ENCODE measurements at regions not wholly inside any gene's neighbourhood (a gene's known extent, or its start where the extent isn't known, plus 50 kb on each side); places are given as distances from the start of the nearest gene placed in this dataset.

DNA sequence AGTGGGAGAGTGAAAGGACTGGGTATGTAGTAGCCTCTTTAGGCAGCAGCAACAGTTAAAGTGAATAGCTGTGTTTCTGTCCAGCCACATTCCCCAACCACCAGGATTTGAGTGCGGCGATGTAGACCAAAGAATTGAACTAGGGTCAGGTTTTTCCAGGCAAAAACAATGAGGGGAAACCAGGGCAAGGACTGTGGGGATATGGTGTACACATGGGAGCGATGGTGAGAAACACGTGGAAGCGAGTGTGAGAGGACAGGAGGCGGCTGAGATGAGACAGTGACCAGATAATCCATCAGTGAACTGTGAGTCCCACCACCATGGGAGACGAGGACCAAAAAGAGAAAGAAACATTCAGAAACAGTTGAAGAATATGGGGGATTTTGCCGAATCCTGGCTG lies 409.5 kb downstream of the TSN start:
- no peak for DNase-seq (ENCODE audit: low spot score)

DNA sequence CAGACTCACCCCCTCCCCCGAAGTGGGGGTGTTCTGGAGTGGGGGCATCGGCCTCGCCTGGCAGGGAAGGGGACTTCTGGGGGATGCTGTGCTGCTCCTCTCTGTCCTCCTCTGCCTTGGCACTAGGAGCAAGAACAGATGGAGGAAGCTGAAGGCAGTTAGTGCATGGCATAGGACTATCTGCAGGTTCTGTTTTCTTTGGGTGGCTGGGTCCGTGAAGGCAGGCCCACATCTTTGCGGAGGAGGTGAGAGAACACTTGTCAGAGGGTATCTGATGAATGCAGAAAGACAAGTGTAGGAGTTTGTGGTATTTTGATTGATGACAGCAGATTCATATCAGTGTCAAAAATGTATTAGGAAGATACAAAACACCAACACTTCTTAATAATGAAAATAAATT lies 411.4 kb downstream of the TSN start:
- DNase-seq (ENCODE audit: low spot score), result no peak

DNA sequence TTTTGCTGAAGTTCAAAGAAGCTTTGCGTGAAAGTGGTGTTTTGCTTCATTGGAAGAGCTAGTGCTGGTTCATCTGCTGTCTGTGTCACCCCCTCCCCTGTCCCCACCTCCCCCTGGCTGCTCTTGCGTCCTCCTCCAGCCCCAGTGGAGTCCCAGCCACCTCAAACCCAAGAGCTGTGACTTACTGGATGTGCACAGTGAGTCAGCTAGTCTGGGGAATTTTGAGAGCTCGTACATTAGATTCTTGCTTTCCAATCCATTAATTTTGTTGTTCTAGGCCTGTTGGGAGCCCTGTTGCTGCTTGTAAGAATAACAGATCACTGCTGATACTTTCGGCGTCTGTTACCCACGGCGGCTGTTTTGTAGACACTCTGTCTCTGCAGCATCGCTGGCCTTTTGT lies 412.1 kb downstream of the TSN start:
- no peak for DNase-seq (ENCODE audit: low spot score)

DNA sequence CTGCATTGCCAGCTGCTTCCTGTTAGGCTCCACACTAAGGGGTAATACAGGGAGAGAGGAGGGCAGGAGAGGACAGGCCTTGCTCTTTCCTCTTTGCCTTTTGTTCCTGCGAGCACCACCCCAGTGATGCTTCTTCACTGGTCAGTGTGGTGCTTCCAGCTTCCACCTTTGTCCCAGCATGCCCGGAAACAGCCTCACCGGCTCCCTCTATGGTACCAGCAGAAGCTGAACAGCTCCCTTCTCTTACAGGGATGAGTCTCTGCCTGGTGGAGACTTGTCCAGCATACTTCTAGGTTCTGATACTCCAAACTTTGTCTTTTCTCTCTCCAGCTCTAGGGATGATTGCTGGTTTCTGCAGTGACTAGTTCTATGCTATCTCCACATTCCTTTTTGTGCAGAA lies 413.3 kb downstream of the TSN start:
- no peak for DNase-seq (ENCODE audit: low spot score)

GRCh38 chr2:122172812-122173211 lies 417.4 kb downstream of the TSN start:
- no peak for DNase-seq (ENCODE audit: low spot score)

DNA sequence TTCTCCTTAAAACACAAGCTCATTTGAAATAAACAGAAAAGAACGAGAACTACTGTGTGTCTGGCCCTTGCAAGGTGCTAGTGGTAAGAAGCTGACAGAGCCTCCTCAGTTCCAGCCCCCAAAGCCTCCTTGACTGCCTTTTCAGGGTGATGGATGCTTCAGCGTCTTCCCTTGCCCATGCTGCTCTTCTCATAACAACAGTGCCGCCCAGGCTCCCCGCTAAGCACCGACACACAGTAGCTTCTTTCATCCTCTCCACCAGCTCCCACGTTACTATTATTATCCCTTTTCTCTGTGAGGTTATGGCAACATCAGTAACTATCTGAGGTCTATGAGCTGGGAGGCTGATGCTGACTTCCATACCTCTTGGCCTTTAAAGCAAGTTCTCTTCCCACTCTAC lies 418.6 kb downstream of the TSN start:
- no peak for DNase-seq (ENCODE audit: low spot score)

GRCh38 chr2:122179492-122180165 lies 424.2 kb downstream of the TSN start:
- DNase-seq (ENCODE audit: low spot score), result no peak

DNA sequence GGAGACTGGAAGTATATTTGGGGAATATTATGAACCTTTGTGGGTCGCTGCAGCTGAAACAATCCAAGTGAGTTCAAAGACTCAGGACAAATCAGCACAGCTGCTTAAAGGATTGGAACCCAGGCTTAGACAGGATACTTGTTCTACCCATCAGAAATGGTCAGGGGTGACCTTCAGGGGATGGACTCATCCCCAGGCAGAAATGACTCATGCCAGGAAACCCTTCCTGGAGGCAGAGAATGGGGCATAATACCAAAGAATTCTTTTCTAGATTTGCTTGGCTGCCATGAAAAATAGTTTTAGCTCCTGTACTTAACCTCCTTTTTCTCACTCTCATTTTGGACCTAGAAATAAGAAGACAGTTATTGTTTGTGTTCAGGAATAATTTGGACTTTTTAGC lies 425.5 kb downstream of the TSN start:
- DNase-seq (ENCODE audit: low spot score), result no peak

- DNase-seq (ENCODE audit: low spot score), result no peak
Observed at GRCh38 chr2:122182616-122183355, 427.3 kb downstream of the TSN start.

DNA sequence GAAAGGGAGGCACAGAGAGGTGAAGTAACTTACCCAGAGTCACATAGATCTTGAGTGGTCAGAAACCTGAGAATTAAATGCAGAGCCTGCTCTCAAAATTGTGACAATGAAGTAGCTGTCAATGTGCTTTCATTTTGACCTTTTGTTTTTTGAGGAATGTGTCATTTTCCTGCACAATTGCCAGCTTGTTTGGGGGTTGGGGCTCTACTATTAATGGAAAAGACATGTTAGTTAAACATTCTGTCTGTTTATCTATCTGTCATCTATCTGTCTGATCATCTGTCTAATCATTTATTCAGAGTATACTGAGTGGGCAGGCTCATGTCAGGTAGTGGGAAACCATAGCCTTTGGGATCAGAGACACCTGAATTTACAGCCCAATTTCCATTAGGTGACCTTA lies 428.4 kb downstream of the TSN start:
- DNase-seq (ENCODE audit: low spot score), result no peak

DNA sequence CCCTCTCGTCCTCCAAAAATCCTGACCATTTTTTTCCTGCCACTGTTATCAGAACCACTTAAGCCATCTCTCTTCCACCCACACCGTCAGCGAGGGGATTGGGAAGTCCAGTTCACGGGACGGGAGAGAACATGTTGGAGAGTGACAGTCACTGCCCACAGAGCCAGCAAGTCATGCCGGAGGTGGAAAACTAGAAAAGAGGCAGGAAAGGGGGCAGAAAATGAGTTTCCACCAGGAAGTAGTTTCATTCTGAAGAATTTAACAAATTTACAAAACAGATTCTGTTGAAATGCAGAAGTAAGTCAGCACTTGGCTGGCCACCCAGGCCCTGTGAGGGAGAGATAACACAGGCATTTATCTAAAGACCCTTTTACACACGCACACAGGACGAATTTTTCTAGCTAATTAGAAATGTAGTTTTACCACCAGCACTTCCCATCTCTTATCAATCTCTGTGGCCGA lies 431.3 kb downstream of the TSN start:
- DNase-seq (ENCODE audit: low spot score), result no peak

DNA sequence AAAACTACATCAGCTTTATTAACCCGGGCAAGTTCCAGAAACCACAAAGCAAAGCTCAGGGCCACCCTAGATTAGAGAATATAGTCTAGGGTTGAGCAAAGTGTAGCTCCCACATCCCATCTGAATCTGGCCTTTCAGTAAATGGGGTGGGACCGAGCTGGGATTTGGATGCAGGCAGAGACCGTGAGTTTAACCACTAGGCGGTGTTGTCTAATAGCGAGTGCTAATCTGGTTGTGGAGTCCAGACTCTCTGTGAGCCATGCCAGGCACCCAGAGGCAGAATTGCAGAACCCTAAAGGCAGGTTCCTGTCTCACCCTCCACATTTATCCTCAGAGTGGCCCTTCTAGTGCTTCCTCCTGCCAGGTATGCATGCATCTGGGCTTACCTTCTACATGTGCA lies 435.9 kb downstream of the TSN start:
- DNase-seq (ENCODE audit: low spot score), result no peak

GRCh38 chr2:122193622-122194021 lies 438.2 kb downstream of the TSN start:
- no peak for DNase-seq (ENCODE audit: low spot score)

- DNase-seq (ENCODE audit: low spot score), result no peak
Observed at GRCh38 chr2:122194546-122194945, 439.1 kb downstream of the TSN start.

GRCh38 chr2:122203523-122203922 lies 448.1 kb downstream of the TSN start:
- no peak for DNase-seq (ENCODE audit: low spot score)

DNA sequence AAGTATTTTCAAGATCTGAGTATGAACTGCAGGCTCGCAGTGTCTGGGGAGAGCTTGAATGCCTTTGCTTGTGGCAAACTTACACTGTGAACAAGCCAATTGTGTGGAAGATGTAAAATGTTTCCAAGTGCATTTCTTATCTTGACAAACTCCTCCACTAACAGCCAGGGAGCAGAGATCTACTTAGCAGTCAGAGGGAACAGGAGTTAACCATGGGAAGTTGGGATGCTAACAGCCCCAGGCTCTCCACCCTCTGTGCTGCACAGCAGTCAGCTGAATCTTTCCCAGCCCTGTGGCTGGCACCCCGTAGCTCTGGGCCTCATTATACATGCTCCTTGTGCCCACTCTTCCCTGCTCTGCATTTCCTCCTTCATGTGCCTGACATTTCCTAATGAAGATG lies 450.2 kb downstream of the TSN start:
- no peak for DNase-seq (ENCODE audit: low spot score)

GRCh38 chr2:122206101-122206500 lies 450.6 kb downstream of the TSN start:
- DNase-seq (ENCODE audit: low spot score), result no peak

GRCh38 chr2:122209377-122209776 lies 453.9 kb downstream of the TSN start:
- DNase-seq (ENCODE audit: low spot score), result no peak

DNA sequence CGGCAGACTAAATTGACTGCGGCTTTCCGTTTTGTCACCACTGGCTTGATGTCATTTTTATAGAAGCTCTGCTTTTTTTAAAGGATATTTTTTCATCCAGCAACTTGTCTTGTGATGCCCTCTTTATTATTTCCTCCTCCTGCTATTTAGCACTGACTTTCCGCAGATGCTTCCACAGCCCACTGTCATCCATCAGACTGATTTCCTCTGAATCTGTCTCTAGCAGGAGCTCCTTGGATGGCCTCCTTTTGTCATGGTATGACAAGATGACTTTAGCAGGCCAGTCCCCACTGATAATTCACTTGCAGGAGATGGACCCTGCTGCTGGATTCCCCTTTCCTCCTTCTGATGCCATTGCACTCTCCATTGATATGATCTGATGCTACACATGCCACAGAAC lies 454.6 kb downstream of the TSN start:
- DNase-seq (ENCODE audit: low spot score), result no peak

DNA sequence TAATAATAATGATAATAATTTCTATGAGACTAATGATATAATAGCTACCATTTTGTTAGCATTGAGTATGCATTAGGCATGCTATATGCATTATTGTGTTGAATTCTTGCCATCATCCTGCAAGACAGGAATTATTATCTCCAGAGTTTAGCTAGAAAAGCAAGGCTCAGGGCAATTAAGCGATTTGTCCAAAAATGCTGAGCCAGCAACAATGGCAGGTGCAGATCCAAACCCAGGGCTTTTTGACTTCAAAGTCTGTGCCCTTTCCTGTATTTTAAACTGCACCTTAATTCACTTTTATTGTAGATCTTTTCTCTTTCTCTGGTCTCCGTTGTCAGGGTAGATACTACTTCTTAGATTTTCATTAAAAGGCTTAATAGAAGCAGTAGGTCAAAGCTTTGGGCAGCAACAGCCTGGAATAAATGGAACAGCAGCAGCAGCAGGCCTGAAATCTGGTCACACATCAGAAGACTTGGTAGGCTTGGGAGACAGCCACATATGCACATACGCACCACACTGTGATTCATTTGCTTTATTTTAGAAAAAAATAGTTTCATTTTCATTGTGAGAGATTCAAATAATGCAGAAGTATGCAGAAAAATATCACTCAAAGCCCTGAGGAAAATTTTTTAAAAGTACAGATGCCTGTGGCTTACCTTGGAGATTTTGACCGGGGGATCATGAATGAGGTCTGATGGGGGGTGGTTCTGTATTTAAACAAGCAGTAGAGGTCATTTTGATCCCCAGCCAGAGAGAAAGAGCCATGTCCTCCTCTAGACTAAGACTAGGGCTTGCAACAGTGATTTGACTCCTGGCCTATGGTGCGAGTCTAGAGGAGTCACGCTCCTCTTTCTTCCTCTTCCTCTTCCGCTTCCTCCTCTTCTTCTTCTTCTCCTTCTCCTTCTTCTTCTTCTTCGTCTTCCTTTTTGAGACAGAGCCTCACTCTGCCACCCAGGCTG lies 455.7 kb downstream of the TSN start:
- DNase-seq (ENCODE audit: low spot score), result no peak

DNA sequence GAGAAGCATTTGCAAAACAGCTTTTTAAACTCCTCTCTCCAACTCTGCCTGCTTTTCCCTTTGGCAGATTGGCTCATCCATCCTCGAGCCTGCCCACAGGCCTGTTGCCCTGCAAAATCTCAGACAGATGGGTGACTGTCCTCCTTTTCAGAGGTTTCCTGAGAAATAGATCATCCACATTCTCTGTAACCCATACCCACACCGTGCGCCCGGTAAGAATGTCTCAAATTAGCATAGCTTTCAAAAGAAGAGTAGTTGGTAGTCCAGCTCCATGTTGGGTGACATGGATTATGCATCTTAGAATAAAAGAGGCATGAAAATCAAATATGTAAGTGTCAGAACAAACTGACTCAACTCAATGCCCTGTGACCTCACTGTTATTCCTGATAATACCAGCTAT lies 457.9 kb downstream of the TSN start:
- DNase-seq (ENCODE audit: low spot score), result no peak

DNA sequence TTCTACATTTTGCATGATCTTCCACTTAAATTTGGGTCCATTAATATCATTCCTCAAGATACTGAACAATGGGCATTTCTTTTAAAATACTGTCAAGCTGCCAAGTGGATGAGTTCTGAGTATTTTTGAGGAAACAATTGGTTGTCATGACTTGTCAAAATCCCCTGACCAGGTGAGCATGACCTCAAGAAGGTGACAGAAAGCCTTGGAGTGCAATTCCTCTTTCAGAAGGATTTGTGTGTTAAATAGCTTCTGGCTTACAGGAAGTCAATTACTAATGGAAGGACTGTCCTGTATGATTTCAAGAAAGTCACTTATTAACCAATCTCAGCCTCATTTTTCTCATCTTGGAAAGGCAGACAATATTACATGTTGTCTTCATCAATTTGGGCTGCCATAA lies 460.6 kb downstream of the TSN start:
- DNase-seq (ENCODE audit: low spot score), result no peak

DNA sequence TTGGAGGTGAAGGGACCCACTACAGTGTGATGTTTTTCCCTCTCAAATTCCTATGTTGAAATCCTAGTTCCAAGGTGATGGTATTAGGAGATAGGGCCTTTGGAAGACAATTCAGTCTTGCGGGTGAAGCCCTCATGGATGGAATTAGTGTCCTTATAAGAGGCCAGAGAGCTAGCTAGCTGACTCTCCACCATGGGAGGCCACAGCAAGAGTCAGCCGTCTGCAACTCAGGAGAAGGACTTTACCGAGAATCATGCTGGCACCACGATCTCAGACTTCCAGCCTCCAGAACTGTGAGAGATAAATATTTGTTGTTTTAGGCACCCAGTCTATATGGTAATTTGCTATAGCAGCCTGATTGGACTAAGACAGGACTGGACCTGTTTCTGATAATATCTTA lies 461.4 kb downstream of the TSN start:
- no peak for DNase-seq (ENCODE audit: low spot score)

All from ureter (tissue), 1 donor.